Vagina (tissue), 2 donors: ENCODE measurements at regions not wholly inside any gene's neighbourhood (a gene's known extent, or its start where the extent isn't known, plus 50 kb on each side); places are given as distances from the start of the nearest gene placed in this dataset.

ENCODE experiments used
- POLR2AphosphoS5 ChIP-seq, 2 donors: sonication (generic); formaldehyde crosslinking; IDR thresholded peaks; one replicate each; pipeline ENCODE4 v1.9.0; 2017; ENCODE audit warnings: antibody characterized with exemption in 2 of 2, mild to moderate bottlenecking in 2 of 2, low read depth in 1 of 2; ENCODE audit not compliant: insufficient read depth in 1 of 2
- TF ChIP-seq, protein P1 (sequence below), 3 experiments: fragments of 450-650 bp in 2 of 3; fragments of 200-600 bp in 1 of 3; sonication (generic) in 1 of 3; IDR thresholded peaks; one replicate each; pipeline ENCODE4 v1.5.1; 2017 to 2019; ENCODE audit warnings: antibody characterized with exemption in 3 of 3, mild to moderate bottlenecking in 2 of 3, moderate library complexity in 2 of 3

GRCh38 chr4:27701606-27702005 is 841.0 kb downstream of the STIM2 start:
- TF ChIP-seq, protein P1, sequence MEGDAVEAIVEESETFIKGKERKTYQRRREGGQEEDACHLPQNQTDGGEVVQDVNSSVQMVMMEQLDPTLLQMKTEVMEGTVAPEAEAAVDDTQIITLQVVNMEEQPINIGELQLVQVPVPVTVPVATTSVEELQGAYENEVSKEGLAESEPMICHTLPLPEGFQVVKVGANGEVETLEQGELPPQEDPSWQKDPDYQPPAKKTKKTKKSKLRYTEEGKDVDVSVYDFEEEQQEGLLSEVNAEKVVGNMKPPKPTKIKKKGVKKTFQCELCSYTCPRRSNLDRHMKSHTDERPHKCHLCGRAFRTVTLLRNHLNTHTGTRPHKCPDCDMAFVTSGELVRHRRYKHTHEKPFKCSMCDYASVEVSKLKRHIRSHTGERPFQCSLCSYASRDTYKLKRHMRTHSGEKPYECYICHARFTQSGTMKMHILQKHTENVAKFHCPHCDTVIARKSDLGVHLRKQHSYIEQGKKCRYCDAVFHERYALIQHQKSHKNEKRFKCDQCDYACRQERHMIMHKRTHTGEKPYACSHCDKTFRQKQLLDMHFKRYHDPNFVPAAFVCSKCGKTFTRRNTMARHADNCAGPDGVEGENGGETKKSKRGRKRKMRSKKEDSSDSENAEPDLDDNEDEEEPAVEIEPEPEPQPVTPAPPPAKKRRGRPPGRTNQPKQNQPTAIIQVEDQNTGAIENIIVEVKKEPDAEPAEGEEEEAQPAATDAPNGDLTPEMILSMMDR (IDR thresholded peaks at IDR 0.05): no peak
- TF ChIP-seq POLR2AphosphoS5 (IDR thresholded peaks at IDR 0.05; ENCODE audit: insufficient read depth in 1 of 2, low read depth in 1 of 2): no peak
